Stimulated activated CD8-positive, alpha-beta memory T cell treated with anti-CD3 and anti-CD28 coated beads, Interleukin-15, amount 100 ng/mL, for 48 hours (primary cell): ENCODE measurements at regions not wholly inside any gene's neighbourhood (a gene's known extent, or its start where the extent isn't known, plus 50 kb on each side); places are given as distances from the start of the nearest gene placed in this dataset.

Experiments used
- DNase-seq, 2 donors: peaks; one replicate each; pipeline ENCODE4 v3.0.0-alpha.2; 2020; ENCODE audit warnings: low read depth in 2 of 2

- DNase-seq, result no peak
These were observed 83.0 kb upstream of the MIR17HG start for GRCh38 chr13:91264484-91264883.

- no peak for DNase-seq
These were observed 78.2 kb upstream of the MIR17HG start for GRCh38 chr13:91269237-91269636.

GRCh38 chr13:91270031-91270430, 77.5 kb upstream of the MIR17HG start:
- DNase-seq, result no peak

GRCh38 chr13:91272235-91272777, 75.2 kb upstream of the MIR17HG start:
- DNase-seq, result no peak

- no peak for DNase-seq
These were observed 73.8 kb upstream of the MIR17HG start for GRCh38 chr13:91273675-91274074.

- no peak for DNase-seq
These were observed 70.3 kb upstream of the MIR17HG start for GRCh38 chr13:91277013-91277676.

- no peak for DNase-seq
These were observed 69.2 kb upstream of the MIR17HG start for GRCh38 chr13:91278291-91278690.

- no peak for DNase-seq
These were observed 68.6 kb upstream of the MIR17HG start for GRCh38 chr13:91278888-91279287.

- no peak for DNase-seq
These were observed 66.7 kb upstream of the MIR17HG start for GRCh38 chr13:91280801-91281200.

GRCh38 chr13:91284335-91284734, 63.2 kb upstream of the MIR17HG start:
- no peak for DNase-seq

- no peak for DNase-seq
These were observed 61.2 kb upstream of the MIR17HG start for GRCh38 chr13:91286317-91286716.

- no peak for DNase-seq
These were observed 56.4 kb upstream of the MIR17HG start for GRCh38 chr13:91291078-91291477.

- DNase-seq, result no peak
These were observed 54.8 kb upstream of the MIR17HG start for GRCh38 chr13:91292630-91293221.

- no peak for DNase-seq
These were observed 51.6 kb upstream of the MIR17HG start for GRCh38 chr13:91295712-91296410.

- DNase-seq, result no peak
These were observed 50.0 kb upstream of the MIR17HG start for GRCh38 chr13:91297503-91297902.
